DND-41 (cell line): ENCODE measurements at regions not wholly inside any gene's neighbourhood (a gene's known extent, or its start where the extent isn't known, plus 50 kb on each side); places are given as distances from the start of the nearest gene placed in this dataset.

Experiments
- ATAC-seq: fragments of 200-7000 bp; cut with Tn5 transposase; 3 replicates; pipeline ENCODE4 v1.9.1; 2021; ENCODE audit warnings: low read depth; ENCODE audit not compliant: insufficient read depth
- DNase-seq: peaks from one replicate; pipeline ENCODE4 v3.0.0-alpha.2; 2020
- H2AFZ ChIP-seq: 2 replicates; pipeline ENCODE4 v1.6.0; 2012; ENCODE audit warnings: low read depth, low read length
- H3K27ac ChIP-seq: 2 replicates; pipeline ENCODE4 v1.5.1; 2012; ENCODE audit warnings: low read length, inconsistent platforms
- H3K27me3 ChIP-seq: fragments of 200-600 bp; sonication (generic); 2 replicates; pipeline ENCODE4 v1.6.0; 2012; ENCODE audit warnings: low read length, mild to moderate bottlenecking, inconsistent platforms; ENCODE audit not compliant: insufficient read depth, poor library complexity
- H3K36me3 ChIP-seq: 2 replicates; pipeline ENCODE4 v1.5.1; 2012; ENCODE audit warnings: low read length, inconsistent platforms; ENCODE audit not compliant: insufficient read depth
- H3K4me1 ChIP-seq: 2 replicates; pipeline ENCODE4 v1.5.1; 2012; ENCODE audit warnings: mild to moderate bottlenecking, low read length; ENCODE audit not compliant: insufficient read depth
- H3K4me2 ChIP-seq: 2 replicates; pipeline ENCODE4 v1.6.0; 2012; ENCODE audit warnings: mild to moderate bottlenecking, moderate library complexity, low read length, inconsistent platforms; ENCODE audit not compliant: insufficient read depth
- H3K4me3 ChIP-seq, 2 experiments: fragments of 200-600 bp in 1 of 2; shearing (Covaris generic) in 1 of 2; 2 replicates each; pipeline ENCODE4 v1.5.1; 2012 to 2016; ENCODE audit warnings: inconsistent platforms in 2 of 2, low read length in 2 of 2, mild to moderate bottlenecking in 2 of 2, low read depth in 1 of 2, moderate library complexity in 1 of 2
- H3K79me2 ChIP-seq: 2 replicates; pipeline ENCODE4 v1.6.0; 2012; ENCODE audit warnings: low read length, inconsistent platforms; ENCODE audit not compliant: insufficient read depth
- H3K9ac ChIP-seq: 2 replicates; pipeline ENCODE4 v1.6.0; 2012; ENCODE audit warnings: low read depth, mild to moderate bottlenecking, inconsistent platforms, low read length, moderate library complexity
- H3K9me3 ChIP-seq: 2 replicates; pipeline ENCODE4 v1.5.1; 2012; ENCODE audit warnings: low read length, moderate library complexity, mild to moderate bottlenecking, inconsistent platforms; ENCODE audit not compliant: insufficient read depth, severe bottlenecking
- H4K20me1 ChIP-seq: 2 replicates; pipeline ENCODE4 v1.6.0; 2012; ENCODE audit warnings: low read length; ENCODE audit not compliant: insufficient read depth
- EZH2 ChIP-seq: IDR thresholded peaks from 3 replicates; pipeline ENCODE4 v1.6.1; 2012; ENCODE audit warnings: borderline replicate concordance, low read depth, mild to moderate bottlenecking, moderate library complexity, low read length, inconsistent platforms; ENCODE audit not compliant: severe bottlenecking
- TF ChIP-seq, protein P1 (sequence below): IDR thresholded peaks from 2 replicates; pipeline ENCODE4 v1.5.1; 2012; ENCODE audit warnings: borderline replicate concordance, low read length, moderate library complexity, mild to moderate bottlenecking; ENCODE audit not compliant: poor library complexity, severe bottlenecking; ENCODE audit errors: extremely low read depth

DNA sequence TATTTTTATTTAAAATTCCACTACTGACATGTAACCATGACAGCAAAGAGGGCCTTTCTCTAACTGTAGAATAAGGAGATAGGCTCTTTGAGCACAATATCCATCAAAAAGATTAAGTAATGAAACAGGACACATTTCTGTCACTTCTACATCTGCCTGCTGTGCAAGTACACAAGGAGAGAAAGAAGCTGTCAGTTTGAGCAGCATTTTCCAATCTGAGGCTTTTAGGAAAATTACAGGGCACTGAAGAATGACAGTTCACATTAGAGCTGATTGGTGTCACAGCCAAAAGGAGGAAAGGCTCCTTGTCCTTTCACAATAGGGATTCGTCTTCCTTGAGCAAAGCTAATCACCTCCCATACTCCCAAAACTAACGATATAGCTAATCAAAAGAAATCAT lies 158.8 kb upstream of the TAC1 start:
- Histone ChIP-seq H3K27ac (no peak overlapping the region), H4K20me1 (no peaks in the 10 kb centered on the region), H3K27me3 (no peaks in the 10 kb centered on the region), H3K4me3 (no peak overlapping the region), H3K36me3 (no peaks in the 10 kb centered on the region), H3K4me1 (no peaks in the 10 kb centered on the region), H3K9me3 (no peaks in the 10 kb centered on the region), H3K9ac (no peak overlapping the region), H3K79me2 (no peaks in the 10 kb centered on the region), H3K4me2 (no peak overlapping the region), H2AFZ (no peak overlapping the region)
- TF ChIP-seq, protein P1, sequence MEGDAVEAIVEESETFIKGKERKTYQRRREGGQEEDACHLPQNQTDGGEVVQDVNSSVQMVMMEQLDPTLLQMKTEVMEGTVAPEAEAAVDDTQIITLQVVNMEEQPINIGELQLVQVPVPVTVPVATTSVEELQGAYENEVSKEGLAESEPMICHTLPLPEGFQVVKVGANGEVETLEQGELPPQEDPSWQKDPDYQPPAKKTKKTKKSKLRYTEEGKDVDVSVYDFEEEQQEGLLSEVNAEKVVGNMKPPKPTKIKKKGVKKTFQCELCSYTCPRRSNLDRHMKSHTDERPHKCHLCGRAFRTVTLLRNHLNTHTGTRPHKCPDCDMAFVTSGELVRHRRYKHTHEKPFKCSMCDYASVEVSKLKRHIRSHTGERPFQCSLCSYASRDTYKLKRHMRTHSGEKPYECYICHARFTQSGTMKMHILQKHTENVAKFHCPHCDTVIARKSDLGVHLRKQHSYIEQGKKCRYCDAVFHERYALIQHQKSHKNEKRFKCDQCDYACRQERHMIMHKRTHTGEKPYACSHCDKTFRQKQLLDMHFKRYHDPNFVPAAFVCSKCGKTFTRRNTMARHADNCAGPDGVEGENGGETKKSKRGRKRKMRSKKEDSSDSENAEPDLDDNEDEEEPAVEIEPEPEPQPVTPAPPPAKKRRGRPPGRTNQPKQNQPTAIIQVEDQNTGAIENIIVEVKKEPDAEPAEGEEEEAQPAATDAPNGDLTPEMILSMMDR = no peak
- TF ChIP-seq EZH2 = no peak
- no peak for ATAC-seq
- DNase-seq = no peak

DNA sequence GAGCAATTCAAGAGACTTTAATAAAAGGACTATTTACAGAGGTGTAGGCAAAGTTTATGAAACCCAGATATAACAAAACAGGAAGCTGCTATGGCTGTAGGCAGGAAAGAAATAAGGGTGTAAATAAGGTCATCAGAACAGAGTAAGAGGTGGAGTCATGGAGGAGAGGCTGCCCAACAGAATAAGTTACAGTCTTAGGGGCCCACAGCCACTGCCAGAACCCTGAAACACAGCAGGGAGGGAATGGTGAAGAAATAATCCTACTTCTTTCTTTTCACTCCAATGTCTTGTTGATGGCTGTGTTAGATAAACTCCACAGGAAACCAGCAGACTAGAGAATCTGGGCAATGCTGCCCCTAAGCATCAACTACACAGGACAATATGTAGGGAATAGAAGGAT lies 155.8 kb upstream of the TAC1 start:
- ATAC-seq = no peak
- TF ChIP-seq, protein P1 = no peak
- TF ChIP-seq EZH2 = no peak

DNA sequence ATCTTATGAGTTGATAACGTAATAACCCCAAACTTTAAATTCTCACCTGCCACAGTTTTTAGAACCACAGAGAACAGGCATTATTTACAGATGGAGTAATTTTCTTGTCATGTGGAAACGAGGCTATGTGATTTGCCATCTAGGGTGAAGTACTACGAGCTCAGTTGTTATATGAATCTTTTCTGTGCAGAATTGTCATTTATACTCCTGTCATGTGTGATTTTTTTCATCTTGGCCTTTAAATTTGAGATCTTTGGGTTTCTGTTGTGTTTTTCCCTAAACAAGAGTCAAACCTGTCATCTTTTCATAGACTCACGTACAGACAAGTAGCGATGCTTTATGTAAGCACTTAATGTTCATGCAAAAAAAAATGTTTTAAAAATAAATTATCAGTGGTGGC lies 153.7 kb upstream of the TAC1 start:
- H3K9ac ChIP-seq = no peak overlapping the region
- no peaks in the 10 kb centered on the region for H3K4me1 ChIP-seq
- no peaks in the 10 kb centered on the region for H3K36me3 ChIP-seq
- no peaks in the 10 kb centered on the region for H4K20me1 ChIP-seq
- no peaks in the 10 kb centered on the region for H3K9me3 ChIP-seq
- no peaks in the 10 kb centered on the region for H3K79me2 ChIP-seq
- ATAC-seq = no peak
- H3K27me3 ChIP-seq = no peaks in the 10 kb centered on the region
- TF ChIP-seq, protein P1 = no peak
- no peak for TF ChIP-seq EZH2
- no peak overlapping the region for H3K4me3 ChIP-seq
- no peak overlapping the region for H2AFZ ChIP-seq
- DNase-seq = no peak
- H3K4me2 ChIP-seq = no peak overlapping the region
- no peak overlapping the region for H3K27ac ChIP-seq

More for the DNA sequence above, 155.8 kb upstream of the TAC1 start:
- H3K79me2 ChIP-seq = no peaks in the 10 kb centered on the region
- H3K27me3 ChIP-seq = no peaks in the 10 kb centered on the region
- H3K9ac ChIP-seq = no peak overlapping the region
- no peaks in the 10 kb centered on the region for H3K9me3 ChIP-seq
- no peak for DNase-seq
- H4K20me1 ChIP-seq = no peaks in the 10 kb centered on the region
- H3K27ac ChIP-seq = no peak overlapping the region
- H3K4me2 ChIP-seq = no peak overlapping the region
- no peak overlapping the region for H2AFZ ChIP-seq
- no peaks in the 10 kb centered on the region for H3K36me3 ChIP-seq
- no peak overlapping the region for H3K4me3 ChIP-seq
- no peaks in the 10 kb centered on the region for H3K4me1 ChIP-seq

DNA sequence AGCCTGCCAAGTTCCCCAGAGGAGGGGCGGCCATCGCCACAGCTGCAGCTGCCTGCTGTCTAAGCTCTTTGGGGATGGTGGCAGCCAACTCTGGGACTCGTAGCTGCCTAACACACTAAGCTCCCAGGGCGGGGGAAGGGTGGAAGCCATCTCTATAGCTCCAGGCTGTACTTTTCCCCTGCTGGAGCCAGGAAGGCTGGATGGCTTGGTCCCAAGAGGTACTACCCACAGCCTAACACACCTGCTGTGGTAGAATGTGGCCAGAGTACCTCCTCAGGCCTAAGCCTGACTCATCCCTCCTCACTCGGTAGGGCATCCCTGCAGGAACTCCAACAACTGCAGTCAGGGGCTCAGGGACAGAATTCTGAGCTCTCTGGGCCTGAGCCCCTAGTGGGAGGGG lies 151.7 kb upstream of the TAC1 start:
- Histone ChIP-seq H3K4me1 (no peaks in the 10 kb centered on the region), H3K27me3 (no peaks in the 10 kb centered on the region), H3K36me3 (no peaks in the 10 kb centered on the region), H3K4me3 (no peak overlapping the region), H3K27ac (no peak overlapping the region), H4K20me1 (no peaks in the 10 kb centered on the region), H3K9me3 (no peaks in the 10 kb centered on the region), H2AFZ (no peak overlapping the region), H3K4me2 (no peak overlapping the region), H3K9ac (no peak overlapping the region), H3K79me2 (no peaks in the 10 kb centered on the region)
- DNase-seq (no peak), ATAC-seq (no peak)
- TF ChIP-seq EZH2 = no peak
- TF ChIP-seq, protein P1 = no peak
